HG03103 (cell line): ENCODE measurements at regions not wholly inside any gene's neighbourhood (a gene's known extent, or its start where the extent isn't known, plus 50 kb on each side); places are given as distances from the start of the nearest gene placed in this dataset.

Source experiments
- ATAC-seq: cut with Tn5 transposase; IDR thresholded peaks from one replicate; pipeline ENCODE4 v1.9.1; 2021; ENCODE audit warnings: low read depth; ENCODE audit not compliant: unreplicated experiment

DNA sequence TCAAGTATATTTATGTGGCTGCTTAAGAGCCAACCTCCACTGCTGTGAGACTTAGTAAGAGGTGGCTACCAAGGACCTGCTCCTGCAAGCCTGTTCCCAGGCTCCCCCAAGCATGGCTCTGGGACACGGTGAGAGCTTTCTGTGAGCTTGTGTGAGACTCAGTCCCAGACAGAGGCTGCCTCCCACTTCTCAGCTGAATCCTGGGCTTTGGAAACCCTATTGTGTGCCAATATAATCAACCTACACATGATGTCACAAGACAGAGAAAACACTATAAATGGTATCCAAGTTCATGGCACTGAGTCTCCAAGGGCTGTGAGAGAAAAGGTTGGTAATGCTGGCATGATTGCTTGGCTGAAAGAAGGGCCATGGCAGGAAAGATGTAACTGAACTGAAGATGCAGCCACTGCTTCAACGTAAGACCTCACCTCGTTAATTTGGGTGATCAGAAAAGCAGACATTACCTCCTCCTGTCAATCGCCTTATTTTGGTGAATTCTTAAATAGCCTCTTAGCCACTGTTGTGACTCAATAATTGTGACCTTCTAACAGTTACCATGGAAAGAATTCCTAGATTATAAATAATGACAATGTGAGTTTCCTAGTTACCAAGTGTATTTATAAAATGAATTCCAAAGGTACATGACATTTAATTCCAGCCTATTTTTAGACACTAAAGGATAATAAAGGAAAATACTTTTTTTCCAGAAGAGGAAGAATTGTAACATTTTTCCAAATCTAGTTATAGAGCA, 332.0 kb downstream of the IRS2 start:
- no peak for ATAC-seq

DNA sequence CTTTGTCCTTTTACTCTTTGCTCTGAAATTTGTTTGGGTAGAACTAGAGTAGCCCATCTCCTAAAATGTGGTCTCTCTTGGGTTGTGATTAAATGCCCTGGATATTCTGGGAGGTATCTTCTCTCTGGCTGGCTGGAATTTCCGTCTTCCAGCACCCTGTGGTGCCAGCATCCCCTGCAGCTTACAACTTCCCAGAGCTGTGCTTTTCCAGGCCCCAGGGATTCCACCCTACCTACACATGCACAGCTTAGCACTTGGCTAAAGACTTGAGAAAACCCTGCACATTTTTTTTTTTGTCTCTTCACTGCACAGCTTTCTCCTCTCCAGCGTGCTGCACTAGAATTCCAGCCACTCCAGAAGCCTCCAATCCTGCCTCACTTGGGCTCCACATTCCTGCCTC, 334.7 kb downstream of the IRS2 start:
- ATAC-seq, result no peak

DNA sequence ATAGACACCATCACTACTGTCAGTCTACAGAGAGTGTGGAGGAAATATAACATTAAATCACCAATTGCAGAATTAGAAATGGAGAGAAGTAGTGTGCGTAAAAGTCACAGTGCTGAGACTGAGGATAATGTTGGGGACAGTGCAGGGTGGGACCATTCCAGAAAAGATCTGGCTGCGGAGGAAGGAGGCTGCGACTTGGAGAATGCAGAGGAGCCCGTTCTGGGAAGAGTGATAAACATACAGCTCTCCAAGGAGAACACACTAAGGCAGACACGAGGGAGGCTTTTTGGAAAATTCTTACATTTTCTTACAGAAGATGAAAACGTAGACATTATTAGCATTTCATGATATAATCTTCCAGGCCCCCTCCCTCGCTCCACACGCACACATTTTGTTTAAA, 337.8 kb downstream of the IRS2 start:
- ATAC-seq, result no peak

DNA sequence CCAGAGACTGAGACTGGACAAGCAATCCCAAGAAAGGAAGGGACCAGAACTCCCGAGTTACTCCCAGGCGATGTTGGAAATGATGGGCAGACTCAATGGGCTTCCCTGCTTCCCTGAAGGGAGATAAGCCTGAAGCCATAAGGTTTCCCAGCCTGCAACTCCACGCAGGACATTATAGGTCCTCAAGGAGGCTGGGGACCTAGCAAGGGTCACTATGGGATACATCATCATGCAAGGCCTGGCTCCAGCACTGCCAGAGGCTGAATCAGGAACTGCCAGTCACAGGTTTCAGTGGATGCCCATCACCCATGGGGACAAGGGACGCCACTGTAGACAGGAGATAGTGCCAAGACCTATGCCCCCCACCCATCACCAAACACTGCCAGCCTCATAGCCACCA, 338.7 kb downstream of the IRS2 start:
- ATAC-seq, result no peak

GRCh38 chr13:109440320-109440719, 346.1 kb downstream of the IRS2 start:
- no peak for ATAC-seq

- ATAC-seq, result no peak
Observed at GRCh38 chr13:109439813-109440212, 346.6 kb downstream of the IRS2 start.

DNA sequence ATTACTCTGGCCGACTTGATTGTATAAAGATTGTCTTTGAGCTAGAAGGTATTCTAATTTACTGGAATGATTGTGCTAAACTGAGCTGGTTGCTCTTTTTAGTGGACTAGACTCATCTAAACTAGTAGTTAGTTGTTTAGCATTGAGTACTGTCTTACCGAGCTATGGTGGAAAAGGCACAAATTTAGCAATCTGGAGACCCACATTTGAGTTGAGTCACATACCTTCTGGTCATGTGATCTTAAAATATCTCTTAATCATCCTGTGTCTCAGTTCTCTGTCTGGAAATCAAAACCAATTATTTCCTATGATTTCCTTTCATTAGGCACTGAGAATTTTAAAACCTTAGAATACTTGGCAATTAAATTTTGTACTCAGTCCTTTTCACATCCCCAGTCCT, 349.5 kb downstream of the IRS2 start:
- no peak for ATAC-seq

DNA sequence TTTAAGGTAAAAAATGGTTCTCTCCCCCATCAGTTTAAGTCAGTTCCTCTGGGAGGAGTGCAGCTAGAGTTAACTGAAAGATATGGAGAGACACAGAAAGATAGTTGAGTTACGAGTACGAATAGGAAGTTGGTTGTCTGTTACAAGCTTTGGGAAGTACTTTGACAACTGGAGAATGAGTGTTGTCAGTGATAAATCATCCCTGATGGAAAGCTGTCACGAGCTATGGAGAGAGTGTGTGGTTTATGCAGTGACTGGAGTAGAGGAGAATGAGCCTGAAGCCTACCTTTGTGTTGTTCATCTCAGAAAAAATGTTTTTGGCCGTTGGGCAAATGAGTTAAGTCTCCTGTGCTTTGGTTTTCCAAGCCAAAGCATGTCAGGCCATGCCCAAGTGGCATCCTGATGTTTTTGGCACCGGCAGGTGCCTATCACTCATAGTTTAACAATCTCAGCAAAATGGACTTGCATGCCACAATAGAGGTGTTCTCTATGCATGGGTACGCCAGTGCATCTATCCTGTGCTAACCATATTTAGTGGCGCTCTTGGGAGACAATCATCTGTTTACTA, 350.2 kb downstream of the IRS2 start:
- no peak for ATAC-seq

DNA sequence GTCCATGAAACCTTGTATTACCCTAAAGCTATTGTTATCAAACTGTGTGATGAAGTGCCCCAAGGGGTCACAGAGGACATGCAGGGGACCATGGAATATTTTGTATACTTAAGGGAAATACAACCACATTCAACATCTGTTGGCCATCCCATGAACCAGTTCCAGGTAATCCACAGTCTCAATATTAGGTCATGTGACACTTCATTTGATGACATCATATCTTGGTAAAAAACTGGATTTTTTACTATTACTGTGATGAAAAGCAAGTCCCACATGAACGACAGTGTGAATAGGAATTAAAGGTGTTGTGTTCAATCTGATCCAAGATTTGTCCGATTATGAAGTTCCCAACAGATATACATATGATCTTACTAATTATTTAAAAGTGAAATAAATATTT, 355.2 kb downstream of the IRS2 start:
- ATAC-seq, result no peak

DNA sequence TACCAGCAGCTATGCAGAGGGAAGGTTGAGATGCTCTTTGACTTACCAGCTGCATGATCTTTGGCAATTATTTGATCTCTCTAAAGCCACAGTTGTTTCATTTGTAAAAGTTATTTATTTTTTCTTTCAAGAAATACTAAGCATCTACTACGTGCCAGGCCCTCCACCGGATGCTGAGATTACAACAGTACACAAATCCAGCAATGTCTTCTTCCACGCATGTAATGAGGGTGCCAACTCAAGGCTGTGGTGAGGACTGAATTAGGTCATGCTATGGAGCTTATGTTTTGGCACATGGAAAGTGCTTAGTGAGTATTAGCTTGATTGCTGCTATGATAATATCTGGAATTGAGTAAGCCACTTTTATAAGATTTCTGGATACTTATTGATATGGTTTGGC, 358.2 kb downstream of the IRS2 start:
- ATAC-seq, result no peak

DNA sequence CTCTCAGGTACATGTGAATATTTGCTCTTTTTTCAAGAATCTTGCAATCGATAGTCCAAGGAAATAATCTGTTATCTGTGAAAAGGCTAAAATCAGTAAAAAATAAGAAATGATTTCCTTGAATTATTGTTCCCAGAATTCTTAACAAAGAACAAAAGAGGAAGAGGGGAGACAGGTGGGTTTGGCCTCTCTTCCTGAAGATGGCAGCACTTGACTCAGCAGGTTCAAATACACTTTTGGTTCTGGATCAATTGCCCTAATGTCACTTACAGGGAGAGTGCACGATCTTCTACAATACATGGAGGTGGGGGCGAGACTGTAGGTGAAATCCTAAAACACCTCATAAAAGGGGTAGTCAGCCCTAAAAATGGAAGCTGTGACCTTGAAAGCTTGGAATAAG, 358.7 kb downstream of the IRS2 start:
- no peak for ATAC-seq

GRCh38 chr13:109427148-109427547, 359.2 kb downstream of the IRS2 start:
- no peak for ATAC-seq

- ATAC-seq, result no peak
Observed at GRCh38 chr13:109426690-109426990, 359.7 kb downstream of the IRS2 start.

DNA sequence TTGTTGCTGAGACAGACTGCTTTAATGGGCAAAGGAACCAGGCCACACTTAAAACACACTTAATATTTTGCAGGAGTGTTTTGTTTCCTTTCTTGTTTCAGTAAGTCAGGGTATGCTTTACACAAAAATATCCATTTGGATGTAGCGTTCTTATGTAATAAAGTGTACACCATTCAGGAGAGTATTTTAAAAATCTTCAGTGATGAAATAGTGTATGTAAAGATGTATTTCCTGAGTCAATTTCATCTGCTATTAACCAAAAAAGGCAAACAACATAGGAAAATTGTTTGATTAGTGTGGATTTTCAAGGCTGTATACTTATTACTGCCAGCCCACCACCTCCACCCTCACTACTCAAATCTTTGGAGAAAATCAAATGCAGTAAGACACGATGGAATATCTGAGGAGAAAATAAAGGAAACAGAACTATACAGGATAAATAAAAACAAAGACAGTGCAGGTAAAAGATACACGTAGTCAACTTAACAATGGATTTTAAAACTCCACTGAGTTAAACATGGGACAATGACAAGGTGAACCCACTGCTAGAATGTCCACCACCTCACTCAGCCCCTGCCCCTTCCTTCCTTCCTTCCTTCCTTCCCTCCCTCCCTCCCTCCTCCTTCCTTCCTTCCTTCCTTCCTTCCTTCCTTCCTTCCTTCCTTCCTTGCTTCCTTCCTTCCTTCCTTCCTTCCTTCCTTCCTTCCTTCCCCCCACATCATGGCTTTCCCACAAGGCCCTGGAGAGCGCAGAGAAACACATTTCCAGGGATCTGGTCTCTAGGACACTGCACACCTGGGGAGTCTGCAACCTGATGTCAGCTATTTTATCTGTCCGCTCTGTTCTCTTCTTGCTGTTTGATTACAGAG, 360.3 kb downstream of the IRS2 start:
- ATAC-seq, result no peak

DNA sequence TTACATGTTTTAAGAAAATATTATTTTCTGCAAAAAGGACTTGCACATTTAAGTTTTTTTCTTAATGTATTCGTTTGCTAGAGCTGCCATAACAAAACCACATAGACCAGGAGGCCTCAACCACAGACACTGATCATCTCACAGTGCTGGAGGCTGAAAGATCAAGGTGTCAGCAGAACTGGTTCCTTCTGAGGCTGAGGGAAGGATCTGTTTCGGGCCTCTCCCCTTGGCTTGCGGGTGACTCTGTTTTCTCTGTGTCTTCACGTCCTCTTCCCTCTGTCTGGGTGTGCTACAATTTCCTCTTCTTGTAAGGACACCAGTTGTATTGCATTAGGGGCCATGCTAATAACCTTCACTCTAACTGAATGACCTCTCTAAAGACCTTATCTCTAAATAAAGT, 364.2 kb downstream of the IRS2 start:
- no peak for ATAC-seq

DNA sequence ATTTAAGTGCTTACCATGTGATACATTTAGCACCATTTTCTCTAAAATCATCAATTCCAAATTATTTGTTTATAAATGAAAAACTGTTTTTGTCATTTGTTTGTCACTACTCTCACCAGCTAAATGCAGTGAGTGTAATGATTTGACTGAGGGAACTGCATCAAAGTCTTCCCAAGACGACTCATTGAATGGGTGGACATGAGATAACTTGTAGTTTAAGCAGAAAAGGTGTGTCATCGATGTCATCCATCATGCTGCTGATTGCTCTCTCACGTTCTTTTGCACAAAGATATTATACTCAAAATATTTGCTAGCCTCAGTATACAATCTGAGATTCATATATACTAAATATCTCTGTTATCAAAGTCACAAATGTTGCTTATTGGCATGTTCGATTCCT, 366.5 kb downstream of the IRS2 start:
- ATAC-seq, result no peak

DNA sequence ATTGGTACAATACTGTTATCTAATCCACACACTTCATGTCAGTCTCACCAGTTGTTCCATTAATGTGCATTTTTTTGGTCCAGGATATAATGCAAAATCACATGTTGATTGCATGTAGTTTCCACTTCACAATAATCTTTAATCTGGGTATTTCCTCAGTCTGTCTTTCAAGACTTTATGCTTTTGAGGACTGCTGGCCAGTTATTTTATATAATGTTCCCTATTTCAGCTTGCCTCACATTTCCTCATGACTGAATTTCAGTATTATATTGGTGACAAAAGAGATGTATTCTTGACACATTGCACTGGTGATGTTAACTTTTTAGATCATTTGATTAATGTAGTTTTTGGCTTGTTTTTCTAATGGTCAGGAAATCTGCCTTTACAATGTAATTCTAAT, 368.3 kb downstream of the IRS2 start:
- no peak for ATAC-seq

DNA sequence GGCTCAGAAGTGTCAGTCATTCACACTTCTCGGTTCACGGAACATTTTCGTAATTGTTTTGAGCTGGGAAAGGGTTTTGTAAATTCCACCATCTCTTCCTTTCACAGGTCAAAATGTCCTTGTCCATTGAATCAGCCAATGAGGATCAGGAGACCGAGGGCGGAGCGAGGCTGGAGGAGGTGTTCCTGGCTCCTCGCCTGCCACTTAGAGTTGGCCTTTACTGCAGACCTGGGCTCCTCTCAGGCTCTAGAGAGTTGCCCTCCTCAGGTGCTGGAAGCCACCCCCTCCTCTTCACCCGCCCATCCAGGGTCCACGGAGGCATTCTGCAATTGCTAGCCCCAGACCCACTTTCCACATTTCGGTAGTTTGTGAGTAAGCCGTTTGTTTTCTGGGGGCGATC, 370.4 kb downstream of the IRS2 start:
- no peak for ATAC-seq

- ATAC-seq, result no peak
Observed at GRCh38 chr13:109415057-109415456, 371.3 kb downstream of the IRS2 start.

GRCh38 chr13:109412283-109412901, 374.0 kb downstream of the IRS2 start:
- no peak for ATAC-seq

- ATAC-seq, result no peak
Observed at GRCh38 chr13:109410868-109411267, 375.5 kb downstream of the IRS2 start.
